Erythroblast (primary cell): ENCODE measurements at regions not wholly inside any gene's neighbourhood (a gene's known extent, or its start where the extent isn't known, plus 50 kb on each side); places are given as distances from the start of the nearest gene placed in this dataset.

ENCODE experiments used
- GATA1 ChIP-seq: IDR thresholded peaks from 2 replicates; pipeline ENCODE4 v1.6.1; 2011; ENCODE audit warnings: low read depth, mild to moderate bottlenecking, control low read depth, low read length, moderate library complexity
- POLR2A ChIP-seq: IDR thresholded peaks from 2 replicates; pipeline ENCODE4 v1.6.1; 2011; ENCODE audit warnings: mild to moderate bottlenecking, low read length

DNA sequence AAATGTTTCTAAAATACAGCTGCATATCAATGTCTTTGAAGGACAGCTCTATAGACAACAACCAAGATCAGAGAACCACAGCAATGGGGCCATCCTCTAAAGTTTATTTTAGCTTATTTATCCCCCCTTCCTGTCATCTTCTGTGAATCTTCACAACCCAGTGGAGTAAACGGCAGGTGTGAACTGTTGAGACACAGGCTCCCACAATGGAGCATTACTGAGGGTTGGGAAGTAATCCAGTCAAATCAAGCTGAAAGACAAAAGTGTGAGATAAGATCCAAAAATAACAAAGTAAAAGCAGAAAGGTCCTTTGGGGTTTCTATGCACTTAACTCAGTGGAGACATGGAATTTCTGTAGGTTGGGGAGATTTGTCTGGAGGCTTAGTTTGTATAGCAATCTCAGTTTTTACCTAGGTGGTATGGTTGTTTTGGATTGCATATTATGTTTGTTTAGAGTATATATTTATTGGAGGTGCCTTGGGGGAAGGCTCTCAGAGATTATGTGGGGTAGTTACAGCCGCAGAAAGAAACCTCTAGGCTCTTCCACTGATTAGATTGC lies 286.9 kb upstream of the ADGRL2 start:
- no peak for TF ChIP-seq POLR2A
- TF ChIP-seq GATA1 = no peak
